ENCODE measurements at regions not wholly inside any gene's neighbourhood (a gene's known extent, or its start where the extent isn't known, plus 50 kb on each side); places are given as distances from the start of the nearest gene placed in this dataset.

GRCh38 chr6:19478273-19478672 lies 358.9 kb upstream of the ID4 start:
- TF ChIP-seq ELF4 (IDR thresholded peaks at IDR 0.05), result no peak
- TF ChIP-seq NFRKB (IDR thresholded peaks at IDR 0.05), result no peak
- no peak for TF ChIP-seq SP1 (IDR thresholded peaks at IDR 0.05)
- no peak for TF ChIP-seq BHLHE40 (IDR thresholded peaks at IDR 0.05; ENCODE audit: borderline replicate concordance)
- TF ChIP-seq HDGF (IDR thresholded peaks at IDR 0.05; ENCODE audit: borderline replicate concordance), result no peak
- no peak for TF ChIP-seq PKNOX1 (IDR thresholded peaks at IDR 0.05)
- TF ChIP-seq TARDBP (IDR thresholded peaks at IDR 0.05), result no peak
- TF ChIP-seq FOXK2 (IDR thresholded peaks at IDR 0.05), result no peak

Data from HEK293T (cell line).